Stimulated activated CD4-positive, alpha-beta T cell treated with anti-CD3 and anti-CD28 coated beads, Interleukin-15, amount 100 ng/mL, for 1 hour (primary cell): ENCODE measurements at regions not wholly inside any gene's neighbourhood (a gene's known extent, or its start where the extent isn't known, plus 50 kb on each side); places are given as distances from the start of the nearest gene placed in this dataset.
"Not testable (repeated sequence)": the region's sequence is repeated elsewhere in the genome, so short reads cannot be mapped to it uniquely, and the experiment has no call there.

ENCODE experiments used
- DNase-seq, 2 donors: peaks; one replicate each; pipeline ENCODE4 v3.0.0-alpha.2; 2020; ENCODE audit warnings: low read depth in 1 of 2, low spot score in 1 of 2

GRCh38 chr18:78875778-78876650, 103.6 kb upstream of the SALL3 start:
- DNase-seq, result no peak

DNA sequence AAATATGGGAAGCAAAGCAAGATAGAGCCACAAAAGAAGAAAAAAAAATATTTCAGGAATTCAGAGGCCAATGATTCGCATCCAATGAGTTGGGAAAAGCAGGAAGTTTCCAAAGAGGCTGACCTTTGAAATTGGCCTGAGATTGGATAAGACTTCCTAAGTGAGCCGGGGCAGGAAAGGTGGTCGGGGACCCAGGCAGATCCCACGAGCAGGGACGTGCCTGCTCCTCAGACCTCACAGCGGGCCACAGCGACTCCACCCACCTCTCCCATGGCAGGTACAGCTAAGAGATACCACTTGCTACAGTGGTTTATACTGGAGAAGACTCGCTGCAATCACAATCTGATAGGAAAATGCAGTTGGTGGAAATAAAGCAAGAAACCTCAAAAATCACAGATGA, 102.8 kb upstream of the SALL3 start:
- no peak for DNase-seq

- no peak for DNase-seq
Observed at GRCh38 chr18:78878335-78878734, 101.3 kb upstream of the SALL3 start.

DNA sequence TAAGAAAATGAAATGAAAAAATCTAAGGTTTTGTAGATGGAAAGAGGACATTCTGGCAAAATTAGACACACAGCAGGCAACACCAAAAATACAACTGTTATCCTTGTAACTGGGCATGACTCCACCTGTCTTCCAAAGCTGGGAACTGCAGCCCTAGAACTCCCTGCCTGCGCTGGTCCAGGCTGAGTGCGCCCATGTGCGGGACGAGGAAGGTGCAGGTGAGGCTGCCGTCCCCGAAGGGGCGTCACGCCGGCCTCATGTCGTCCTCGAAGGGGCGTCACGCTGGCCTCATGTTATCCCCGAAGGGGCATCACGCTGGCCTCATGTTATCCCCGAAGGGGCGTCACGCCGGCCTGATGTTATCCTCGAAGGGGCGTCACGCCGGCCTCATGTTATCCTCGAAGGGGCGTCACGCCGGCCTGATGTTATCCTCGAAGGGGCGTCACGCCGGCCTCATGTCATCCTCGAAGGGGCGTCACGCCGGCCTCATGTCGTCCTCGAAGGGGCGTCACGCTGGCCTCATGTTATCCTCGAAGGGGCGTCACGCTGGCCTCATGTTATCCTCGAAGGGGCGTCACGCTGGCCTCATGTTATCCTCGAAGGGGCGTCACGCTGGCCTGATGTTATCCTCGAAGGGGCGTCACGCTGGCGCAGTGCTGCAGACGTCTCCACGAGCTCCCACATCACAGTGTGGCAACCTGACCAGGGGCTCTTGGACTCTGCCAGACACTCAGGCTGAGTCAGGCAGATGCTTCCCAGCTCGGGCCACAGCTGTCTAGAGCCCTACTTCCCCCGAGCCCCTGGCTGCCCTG, 100.3 kb upstream of the SALL3 start:
- not testable (repeated sequence) for DNase-seq

DNA sequence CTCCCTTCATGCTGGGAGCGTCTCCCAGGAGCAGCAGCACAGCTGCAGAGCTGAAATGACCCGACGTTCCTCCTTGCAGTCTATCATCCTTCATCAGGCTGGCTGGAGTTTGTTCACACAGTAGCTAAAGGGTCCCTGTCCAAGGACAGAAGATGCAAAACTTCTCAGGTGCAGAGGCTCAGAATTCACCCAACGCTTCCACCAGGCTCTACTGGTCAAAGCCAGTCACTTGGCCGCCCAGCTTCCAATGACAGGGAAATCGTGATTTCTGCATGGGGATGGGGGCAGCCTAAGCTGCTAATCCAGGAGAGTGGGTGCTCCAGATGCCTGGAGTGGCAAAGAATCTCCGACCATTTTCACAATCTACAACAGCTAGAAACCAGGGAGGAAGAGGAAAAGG, 97.0 kb upstream of the SALL3 start:
- DNase-seq, result no peak

GRCh38 chr18:78883501-78883900, 96.1 kb upstream of the SALL3 start:
- no peak for DNase-seq

DNA sequence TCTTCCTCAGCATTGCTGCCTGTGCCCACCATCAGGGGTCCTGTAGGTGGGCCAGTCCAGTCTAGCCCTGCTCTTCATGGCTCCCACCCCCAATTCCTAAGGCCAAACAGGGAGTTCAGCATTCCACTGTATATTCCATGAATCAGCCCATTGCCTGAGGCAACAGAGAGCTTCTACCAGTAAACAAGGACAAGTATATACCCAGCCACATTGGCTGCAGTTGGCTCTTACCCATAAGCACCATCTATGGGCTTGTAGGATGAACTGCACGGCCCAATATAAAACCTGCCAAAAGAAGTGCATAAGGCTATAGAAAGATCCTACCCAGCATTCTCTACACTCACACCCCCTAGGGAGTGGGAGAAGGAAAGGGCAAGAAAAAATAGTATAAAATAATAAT, 95.1 kb upstream of the SALL3 start:
- DNase-seq, result no peak

DNA sequence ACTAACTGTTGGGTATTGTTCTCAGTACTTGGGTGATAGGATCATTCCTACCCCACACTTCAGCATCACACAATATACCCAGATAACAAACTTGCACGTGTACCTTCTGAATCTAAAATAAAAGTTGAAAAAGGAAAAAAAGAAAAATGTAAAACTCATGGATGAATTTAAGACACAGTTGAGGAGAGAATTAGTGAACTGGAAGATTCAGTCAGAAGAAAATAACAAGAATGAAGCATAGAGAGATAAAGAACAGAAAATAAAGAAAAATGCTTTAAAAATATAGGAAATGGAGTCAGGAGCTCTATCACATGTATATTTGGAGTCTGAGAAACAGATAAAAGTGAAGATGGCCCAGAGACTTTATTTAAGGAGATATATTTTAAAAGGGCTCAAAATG, 90.4 kb upstream of the SALL3 start:
- no peak for DNase-seq

GRCh38 chr18:78890388-78890787, 89.2 kb upstream of the SALL3 start:
- DNase-seq, result no peak

DNA sequence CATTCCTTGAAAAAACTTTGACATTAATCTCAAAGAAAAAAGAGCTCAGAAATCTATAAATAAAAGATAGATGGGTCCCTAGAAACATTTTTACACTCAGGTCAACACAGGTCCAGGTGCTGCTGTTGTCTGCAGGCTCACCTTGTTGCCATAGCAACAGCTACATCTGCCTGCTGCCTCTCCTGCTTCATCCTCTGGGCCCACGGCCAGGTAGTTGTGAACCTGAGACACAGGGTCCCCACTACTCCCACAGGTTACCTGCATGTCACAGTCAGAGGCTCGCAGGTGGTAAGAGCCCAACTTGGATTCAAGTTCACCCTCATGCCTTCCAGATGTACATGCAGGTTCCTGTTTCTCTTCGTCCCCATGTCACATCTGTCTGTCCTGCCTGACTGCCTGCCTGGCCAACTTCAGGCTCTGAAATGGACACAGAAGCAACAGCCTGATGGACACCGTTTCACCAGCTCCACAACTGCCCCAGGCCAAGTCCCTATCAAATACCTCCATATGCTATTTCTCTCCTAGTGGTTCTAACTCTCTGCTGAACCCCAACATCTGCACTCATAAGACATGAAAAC, 88.3 kb upstream of the SALL3 start:
- DNase-seq, result no peak

- no peak for DNase-seq
Observed at GRCh38 chr18:78892177-78892576, 87.4 kb upstream of the SALL3 start.

DNA sequence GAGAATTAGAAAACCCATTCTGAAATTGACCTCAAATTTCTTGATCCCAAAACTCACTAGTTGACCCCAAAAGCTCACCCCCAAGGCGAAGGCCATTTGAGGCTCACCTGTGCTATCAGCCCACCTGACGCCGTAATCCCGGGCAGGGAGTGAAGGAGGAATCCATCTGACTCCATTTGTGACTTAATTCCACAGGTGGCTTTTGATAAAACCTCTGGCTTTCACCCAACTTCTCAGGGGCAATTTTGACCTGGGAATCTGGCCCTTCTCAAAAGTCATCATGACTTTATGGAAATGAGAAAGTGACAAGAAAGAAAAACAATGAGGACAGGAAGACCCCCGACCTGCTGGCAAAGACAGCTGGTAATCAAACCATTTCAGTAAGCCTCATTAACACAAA, 86.9 kb upstream of the SALL3 start:
- no peak for DNase-seq

DNA sequence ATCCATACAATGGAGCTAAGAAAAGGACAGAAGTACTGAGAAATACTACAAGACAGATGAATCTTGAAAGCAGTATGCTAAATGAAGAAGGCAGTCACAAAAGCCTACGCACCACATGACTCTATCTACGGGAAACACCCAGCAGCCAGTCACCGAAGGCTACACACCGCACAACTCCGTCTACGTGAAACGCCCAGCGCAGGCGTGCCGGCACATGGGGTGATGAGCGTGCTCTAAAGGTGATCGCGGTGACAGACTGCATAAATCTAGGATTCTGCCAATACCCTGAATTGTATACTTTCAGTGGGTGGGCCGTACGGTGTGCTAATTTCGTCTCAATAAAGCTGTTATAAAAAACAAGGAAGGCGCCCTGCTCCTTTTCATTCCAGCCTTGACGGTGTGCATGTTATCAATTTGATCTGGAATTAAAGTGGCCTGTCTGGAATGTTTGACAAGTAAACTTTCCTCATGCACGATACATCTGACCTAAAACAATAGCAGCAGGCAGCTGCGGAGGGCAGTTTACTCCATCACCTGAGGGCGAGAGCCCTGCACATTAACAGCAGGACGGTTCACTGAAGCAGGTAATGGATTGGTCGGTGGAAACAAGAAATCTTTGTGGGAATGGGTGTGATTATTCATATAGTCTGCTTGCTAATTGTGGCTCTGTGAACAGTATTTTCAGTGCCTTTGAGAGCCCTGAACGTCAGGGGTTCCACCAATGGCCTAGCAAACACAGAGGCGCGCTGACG, 86.2 kb upstream of the SALL3 start:
- no peak for DNase-seq

DNA sequence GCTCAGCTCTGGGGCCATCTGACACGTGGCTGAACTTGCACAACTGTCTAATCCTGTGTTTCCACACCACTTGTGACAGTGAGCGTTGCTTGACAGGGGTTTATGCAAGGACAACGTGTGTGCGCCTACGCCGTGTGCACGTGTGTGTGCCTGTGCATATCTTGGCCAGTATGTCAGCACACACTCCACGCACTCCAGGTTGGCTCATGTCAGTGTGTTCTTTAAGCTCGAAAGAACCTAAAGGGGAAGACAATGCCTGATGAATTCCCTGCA, 85.6 kb upstream of the SALL3 start:
- DNase-seq, result no peak

DNA sequence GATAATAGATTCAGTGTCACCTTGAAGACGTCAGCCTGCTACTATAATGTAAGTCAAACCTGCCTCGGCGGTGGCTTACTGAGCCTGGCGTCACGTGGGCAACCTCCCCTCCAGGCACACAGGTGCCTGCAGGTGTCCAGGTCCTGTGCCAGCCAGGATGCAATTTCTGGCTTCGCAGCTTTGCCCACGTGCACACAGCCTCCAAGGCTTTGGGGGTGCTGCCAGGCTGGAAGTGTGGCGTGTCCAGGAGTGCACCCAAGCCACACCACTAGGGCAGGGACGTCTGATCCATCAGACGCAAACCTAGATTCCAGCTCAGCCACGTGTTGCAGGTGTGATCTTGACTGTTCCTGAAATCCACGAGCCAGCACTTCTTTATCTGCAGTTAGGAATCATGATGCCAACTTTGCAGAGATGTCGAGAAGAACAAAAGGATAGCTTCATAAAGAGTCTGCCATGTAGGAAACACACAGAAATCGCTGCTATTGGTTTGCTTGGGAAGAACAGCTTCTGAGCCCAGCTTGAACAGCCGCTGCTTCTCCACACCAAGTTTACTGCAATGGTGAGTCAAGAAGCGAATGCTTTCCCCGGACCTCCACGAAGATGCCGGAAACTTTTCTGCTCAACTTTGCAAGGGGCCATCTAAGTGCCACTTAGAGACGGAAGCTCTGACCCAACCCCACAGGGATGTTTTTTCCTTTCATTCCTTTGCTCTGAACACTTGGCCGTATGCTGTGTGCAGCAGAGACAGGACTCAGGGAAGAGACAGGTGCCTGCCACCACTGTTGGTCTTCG, 84.2 kb upstream of the SALL3 start:
- DNase-seq, result no peak

- no peak for DNase-seq
Observed at GRCh38 chr18:78896111-78896905, 83.3 kb upstream of the SALL3 start.

GRCh38 chr18:78898066-78898465, 81.6 kb upstream of the SALL3 start:
- no peak for DNase-seq

DNA sequence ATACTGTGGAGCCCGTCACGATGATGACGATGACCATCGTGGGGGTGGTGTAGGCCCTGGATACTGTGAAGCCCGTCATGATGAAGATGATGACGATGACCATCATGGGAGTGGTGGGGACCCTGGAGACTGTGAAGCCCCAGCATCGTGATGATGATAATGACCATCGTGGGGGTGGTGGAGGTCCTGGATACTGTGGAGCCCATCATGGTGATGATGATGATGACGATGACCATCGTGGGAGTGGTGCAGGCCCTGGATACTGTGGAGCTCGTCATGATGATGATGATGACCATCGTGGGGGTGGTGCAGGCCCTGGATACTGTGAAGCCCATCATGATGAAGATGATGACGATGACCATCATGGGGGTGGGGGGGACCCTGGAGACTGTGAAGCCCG, 81.0 kb upstream of the SALL3 start:
- no peak for DNase-seq

DNA sequence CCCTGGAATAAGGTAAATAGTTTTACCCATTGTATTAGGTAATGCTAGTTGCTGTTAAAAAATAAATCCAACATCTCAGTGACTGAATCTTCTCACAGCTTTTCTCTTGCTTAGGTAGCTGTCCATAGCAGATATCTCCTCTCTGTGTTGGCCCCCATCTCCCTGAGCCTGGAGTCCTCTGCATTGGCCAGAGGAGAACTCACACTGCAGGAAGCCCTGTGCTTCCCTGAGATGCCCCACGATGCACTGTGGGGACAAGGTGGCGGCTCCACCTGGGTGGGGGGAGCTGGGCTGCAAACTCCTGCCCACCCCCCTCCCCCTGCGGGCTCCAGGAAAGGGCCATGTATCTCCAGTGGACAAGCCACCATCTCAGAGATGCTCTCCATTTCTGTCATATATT, 80.4 kb upstream of the SALL3 start:
- DNase-seq, result no peak
